Tibial artery (tissue), 4 donors: ENCODE measurements at regions not wholly inside any gene's neighbourhood (a gene's known extent, or its start where the extent isn't known, plus 50 kb on each side); places are given as distances from the start of the nearest gene placed in this dataset.
"Not testable (repeated sequence)": the region's sequence is repeated elsewhere in the genome, so short reads cannot be mapped to it uniquely, and the experiment has no call there.

Source experiments
- DNase-seq, 2 donors: peaks; one replicate each; pipeline ENCODE4 v3.0.0-alpha.2; 2019
- H3K27ac ChIP-seq, 2 donors: fragments of 200-600 bp; sonication (generic) in 1 of 2; 1 replicate in 1 of 2; 2 replicates in 1 of 2; pipeline ENCODE4 v1.5.1; 2018 to 2019; ENCODE audit warnings: mild to moderate bottlenecking in 1 of 2
- H3K27me3 ChIP-seq, 2 donors: fragments of 200-600 bp; sonication (generic) in 1 of 2; one replicate each; pipeline versions ENCODE4 v1.5.1 to v1.6.0; 2016 to 2019
- H3K36me3 ChIP-seq, 3 donors: fragments of 200-600 bp; sonication (generic) in 2 of 3; one replicate each; pipeline ENCODE4 v1.5.1; 2016 to 2019; ENCODE audit warnings: mild to moderate bottlenecking in 2 of 3
- H3K4me1 ChIP-seq, 4 donors: fragments of 200-600 bp; sonication (generic) in 2 of 4; 1 replicate in 3 of 4; 2 replicates in 1 of 4; pipeline ENCODE4 v1.5.1; 2016 to 2019
- H3K4me3 ChIP-seq, 2 donors: fragments of 200-600 bp; sonication (generic) in 1 of 2; 1 replicate in 1 of 2; 2 replicates in 1 of 2; pipeline ENCODE4 v1.5.1; 2018 to 2019; ENCODE audit warnings: mild to moderate bottlenecking in 2 of 2
- H3K9me3 ChIP-seq, 3 donors: fragments of 200-600 bp; sonication (generic) in 1 of 3; one replicate each; pipeline ENCODE4 v1.5.1; 2016 to 2019
- CTCF ChIP-seq, 2 experiments: fragments of 200-600 bp in 1 of 2; fragments of 450-650 bp in 1 of 2; IDR thresholded peaks; one replicate each; pipeline ENCODE4 v1.5.1; 2017 to 2019; ENCODE audit warnings: antibody characterized with exemption in 2 of 2, mild to moderate bottlenecking in 1 of 2, moderate library complexity in 1 of 2
- intact Hi-C: fragments of 100-400 bp; cut with DNase I; formaldehyde crosslinking; loops from one replicate; pipeline ENCODE4 v1.15.0; 2023; ENCODE audit warnings: low total_unique reads

DNA sequence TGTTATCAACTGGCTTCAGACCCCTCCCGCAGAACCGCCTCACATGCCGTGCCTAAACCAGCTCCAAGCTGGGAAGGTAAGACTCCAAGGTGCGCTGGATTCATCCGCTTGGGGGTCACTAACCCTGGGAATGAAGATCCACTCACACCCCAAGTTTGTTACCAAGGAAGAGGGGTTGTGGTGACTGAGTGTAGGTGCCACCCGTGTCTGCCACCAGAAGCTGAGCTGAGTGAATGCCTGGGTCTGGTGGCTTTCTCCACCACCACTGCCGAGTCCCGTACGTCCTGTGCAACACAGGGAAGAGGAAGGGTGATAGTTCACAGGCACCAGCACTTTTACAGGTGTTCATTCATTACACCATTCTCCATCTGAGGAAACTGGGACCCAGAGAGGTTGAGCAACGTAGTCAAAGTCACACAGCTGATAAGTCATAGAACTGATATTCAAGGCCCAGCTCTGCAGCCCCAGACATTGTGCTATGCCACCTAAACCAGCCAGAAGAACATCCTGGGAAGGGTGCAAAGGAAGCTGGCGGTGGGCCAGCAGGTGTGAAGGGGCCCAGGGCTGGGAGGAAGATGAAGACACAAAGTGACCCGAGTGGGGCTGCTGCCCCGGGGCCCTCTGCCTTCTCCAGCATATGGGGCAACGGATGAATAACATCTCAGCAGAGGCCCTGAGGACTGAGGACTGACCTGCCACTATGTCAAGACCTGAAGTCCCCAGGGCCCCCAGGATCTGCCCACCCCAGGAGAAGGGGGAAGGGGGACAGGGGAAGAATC, 70.9 kb upstream of the PPP1R26 start:
- no peaks in the 10 kb centered on the region for H3K36me3 ChIP-seq
- TF ChIP-seq CTCF (IDR thresholded peaks at IDR 0.05) = no peak
- H3K9me3 ChIP-seq = no peaks in the 10 kb centered on the region
- no peak overlapping the region for H3K27ac ChIP-seq
- no peak overlapping the region for H3K4me3 ChIP-seq
- no peak for DNase-seq
- peaks cover 0 to 56% of the 10 kb centered on the region in 2 donors for H3K27me3 ChIP-seq
- intact Hi-C loops = loop anchor here (2.0 kb wide), 1 partner anchor 322 kb away; the partner anchor contains the start of gene OLFM1
- H3K4me1 ChIP-seq = peaks cover 0 to 5% (median 0%) of the 10 kb centered on the region in 4 donors

GRCh38 chr9:135409286-135410200, 70.0 kb upstream of the PPP1R26 start:
- no peak for DNase-seq
- Histone ChIP-seq H3K27ac (no peak overlapping the region), H3K27me3 (peaks cover 0 to 56% of the 10 kb centered on the region in 2 donors), H3K4me1 (peaks cover 0 to 5% (median 0%) of the 10 kb centered on the region in 4 donors), H3K36me3 (no peaks in the 10 kb centered on the region), H3K9me3 (no peaks in the 10 kb centered on the region), H3K4me3 (no peak overlapping the region)
- intact Hi-C loops = loop anchor here (2.0 kb wide), 1 partner anchor 323 kb away; the partner anchor contains the start of gene OLFM1
- no peak for TF ChIP-seq CTCF (IDR thresholded peaks at IDR 0.05)

DNA sequence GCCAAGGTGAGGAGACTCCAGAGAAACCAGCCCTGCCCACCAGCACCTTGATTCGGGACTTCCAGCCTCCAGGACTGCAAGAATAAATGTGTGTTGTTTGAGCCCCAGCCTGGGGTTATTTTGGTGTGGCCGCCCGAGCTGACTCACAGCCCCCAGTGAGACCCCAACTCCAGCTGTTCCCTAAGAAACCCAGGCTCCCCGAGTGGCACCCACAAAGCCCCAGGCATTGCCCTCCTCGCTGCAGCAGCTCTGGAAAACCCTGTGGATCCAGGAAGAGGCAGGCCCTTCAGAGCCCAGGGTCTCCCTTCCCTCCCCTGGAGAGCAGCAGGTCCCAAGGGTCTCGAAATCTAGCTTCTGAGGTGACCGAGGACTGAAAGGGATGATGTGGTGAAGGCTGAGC, 69.2 kb upstream of the PPP1R26 start:
- no peak for TF ChIP-seq CTCF (IDR thresholded peaks at IDR 0.05)
- no peaks in the 10 kb centered on the region for H3K9me3 ChIP-seq
- DNase-seq = no peak
- no peak overlapping the region for H3K27ac ChIP-seq
- intact Hi-C loops = no loop called here
- peaks cover 0 to 5% (median 0%) of the 10 kb centered on the region in 4 donors for H3K4me1 ChIP-seq
- no peaks in the 10 kb centered on the region for H3K36me3 ChIP-seq
- H3K4me3 ChIP-seq = no peak overlapping the region
- H3K27me3 ChIP-seq = peaks cover 0 to 59% of the 10 kb centered on the region in 2 donors

DNA sequence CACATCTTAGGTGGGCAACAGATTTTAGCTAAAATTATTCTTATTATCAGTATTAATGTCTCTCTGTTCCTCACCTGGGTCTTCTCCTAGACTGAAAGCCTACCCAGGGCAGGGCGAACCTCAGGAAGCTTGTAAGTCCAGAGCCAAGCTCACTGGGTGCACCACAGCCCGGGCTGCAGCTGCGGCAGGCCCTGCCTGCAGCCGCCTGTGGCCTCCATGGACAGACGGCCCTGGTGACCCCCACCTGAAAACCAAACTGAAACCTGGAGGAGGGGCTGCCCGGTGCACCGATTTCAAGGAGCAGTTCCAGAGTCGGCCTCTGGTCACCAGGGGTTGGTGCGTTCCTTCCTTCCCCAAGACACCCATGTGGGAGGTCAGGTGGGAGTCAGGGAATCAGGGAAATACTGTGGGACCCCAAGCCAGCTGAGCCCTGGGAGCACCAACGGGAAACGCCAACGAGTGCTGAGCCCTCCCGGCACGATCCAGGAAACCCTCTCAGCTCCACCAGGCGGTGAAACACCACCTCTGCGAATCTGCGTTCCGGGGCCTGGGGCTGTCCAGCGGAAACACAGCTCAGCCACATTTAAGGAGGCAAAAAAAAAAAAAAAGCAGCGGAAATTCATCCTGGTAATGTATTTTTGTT, 68.6 kb upstream of the PPP1R26 start:
- intact Hi-C loops = no loop called here
- H3K27me3 ChIP-seq = peaks cover 0 to 62% of the 10 kb centered on the region in 2 donors

DNA sequence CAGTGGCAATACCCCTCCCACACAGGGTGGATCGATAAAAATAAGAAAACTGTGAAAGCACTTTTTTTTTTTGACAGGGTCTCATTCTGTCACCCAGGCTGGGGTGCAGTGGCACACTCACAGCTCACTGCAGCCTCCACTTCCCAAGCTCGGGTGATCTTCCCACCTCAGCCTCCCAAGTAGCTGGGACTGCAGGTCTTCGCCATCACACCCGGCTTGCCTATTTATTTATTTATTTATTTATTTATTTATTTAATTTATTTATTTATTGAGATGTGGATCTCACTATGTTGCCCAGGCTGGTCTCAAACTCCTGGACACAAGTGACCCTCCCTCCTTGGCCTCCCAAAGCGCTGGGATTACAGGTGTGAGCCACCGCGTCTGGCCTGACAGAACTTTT, 68.0 kb upstream of the PPP1R26 start:
- intact Hi-C loops, H3K27ac ChIP-seq, H3K4me3 ChIP-seq: not testable (repeated sequence)

More for the DNA sequence above, 68.6 kb upstream of the PPP1R26 start:
- Histone ChIP-seq H3K36me3 (no peaks in the 10 kb centered on the region), H3K4me1 (peaks cover 0 to 5% (median 0%) of the 10 kb centered on the region in 4 donors), H3K27ac (no peak overlapping the region), H3K4me3 (no peak overlapping the region), H3K9me3 (no peaks in the 10 kb centered on the region)
- DNase-seq = peak in 1 of 2 donors; percentile 47
- TF ChIP-seq CTCF (IDR thresholded peaks at IDR 0.05) = no peak

More for the DNA sequence above, 68.0 kb upstream of the PPP1R26 start:
- DNase-seq, H3K36me3 ChIP-seq, H3K4me1 ChIP-seq, H3K9me3 ChIP-seq: not testable (repeated sequence)
- peaks cover 0 to 62% of the 10 kb centered on the region in 2 donors for H3K27me3 ChIP-seq
